CD4-positive, alpha-beta T cell (primary cell): ENCODE measurements at regions not wholly inside any gene's neighbourhood (a gene's known extent, or its start where the extent isn't known, plus 50 kb on each side); places are given as distances from the start of the nearest gene placed in this dataset.
"Not testable (repeated sequence)": the region's sequence is repeated elsewhere in the genome, so short reads cannot be mapped to it uniquely, and the experiment has no call there.

Experiments used
- ATAC-seq: fragments of 200-7000 bp; cut with Tn5 transposase; one replicate; pipeline ENCODE4 v1.10.0; 2022; ENCODE audit warnings: mild to moderate bottlenecking; ENCODE audit not compliant: poor library complexity
- CTCF ChIA-PET: fragments of 350-600 bp; sonication (Branson Sonifier 250); formaldehyde crosslinking; loops from one replicate; lab custom pipeline; 2021; ENCODE audit warnings: antibody characterized with exemption, inconsistent platforms; lab: Charles Lee
- POLR2A ChIA-PET: fragments of 350-600 bp; sonication (Branson Sonifier 250); formaldehyde crosslinking; loops from one replicate; lab custom pipeline; 2021; ENCODE audit warnings: antibody characterized with exemption, inconsistent platforms; lab: Charles Lee
- DNase-seq, 14 experiments: peaks; one replicate each; pipeline ENCODE4 v3.0.0-alpha.2; 2013 to 2020; ENCODE audit warnings: mixed read lengths in 2 of 14
- H3K27ac ChIP-seq, 2 donors: one replicate each; pipeline versions ENCODE4 v1.5.1 to v1.7.0; 2013; ENCODE audit warnings: low read length in 2 of 2, low read depth in 1 of 2, mild to moderate bottlenecking in 1 of 2
- H3K27me3 ChIP-seq, 2 experiments: 1 replicate in 1 of 2; 2 replicates in 1 of 2; pipeline versions ENCODE4 v1.6.1 to v1.7.0; 2013; ENCODE audit warnings: low read length in 2 of 2, control low read depth in 1 of 2, mild to moderate bottlenecking in 1 of 2, moderate library complexity in 1 of 2; ENCODE audit not compliant: insufficient read depth in 2 of 2, control insufficient read depth in 1 of 2
- H3K36me3 ChIP-seq: one replicate; pipeline ENCODE4 v1.6.1; 2013; ENCODE audit warnings: low read length, control low read depth; ENCODE audit not compliant: insufficient read depth
- H3K4me1 ChIP-seq: one replicate; pipeline ENCODE4 v1.6.1; 2013; ENCODE audit warnings: low read length, control low read depth; ENCODE audit not compliant: insufficient read depth
- H3K4me3 ChIP-seq: one replicate; pipeline ENCODE4 v1.5.1; 2013; ENCODE audit warnings: mild to moderate bottlenecking, low read length, moderate library complexity
- H3K9me3 ChIP-seq, 2 experiments: 1 replicate in 1 of 2; 2 replicates in 1 of 2; pipeline versions ENCODE4 v1.6.1 to v1.7.0; 2013; ENCODE audit warnings: low read length in 2 of 2, mild to moderate bottlenecking in 2 of 2, control low read depth in 1 of 2, moderate library complexity in 1 of 2; ENCODE audit not compliant: control insufficient read depth in 1 of 2, insufficient read depth in 1 of 2
- H3K27ac Mint-ChIP-seq: one replicate; pipeline ENCODE4 v1.8.0; 2020; ENCODE audit warnings: mixed read lengths
- H3K27me3 Mint-ChIP-seq: one replicate; pipeline ENCODE4 v1.8.0; 2021; ENCODE audit warnings: mixed read lengths
- H3K36me3 Mint-ChIP-seq: one replicate; pipeline ENCODE4 v1.8.0; 2021; ENCODE audit warnings: low read depth, mixed read lengths
- H3K4me1 Mint-ChIP-seq: one replicate; pipeline ENCODE4 v1.8.0; 2021; ENCODE audit warnings: low read depth, mixed read lengths
- H3K4me3 Mint-ChIP-seq: one replicate; pipeline ENCODE4 v1.8.0; 2020; ENCODE audit warnings: mild to moderate bottlenecking, mixed read lengths
- H3K9me3 Mint-ChIP-seq: one replicate; pipeline ENCODE4 v1.8.0; 2020; ENCODE audit warnings: mixed read lengths
- intact Hi-C, 2 experiments: fragments of 100-400 bp; cut with DNase I in 1 of 2; cut with micrococcal nuclease in 1 of 2; formaldehyde crosslinking; loops; one replicate each; pipeline versions ENCODE4 v1.15.1 to v1.9.0; 2023 to 2025; cut with DNase I, micrococcal nuclease
- TF ChIP-seq, protein P1 (sequence below): fragments of 200-600 bp; IDR thresholded peaks from one replicate; pipeline ENCODE4 v1.8.0; 2022; ENCODE audit warnings: antibody characterized with exemption, mild to moderate bottlenecking

DNA sequence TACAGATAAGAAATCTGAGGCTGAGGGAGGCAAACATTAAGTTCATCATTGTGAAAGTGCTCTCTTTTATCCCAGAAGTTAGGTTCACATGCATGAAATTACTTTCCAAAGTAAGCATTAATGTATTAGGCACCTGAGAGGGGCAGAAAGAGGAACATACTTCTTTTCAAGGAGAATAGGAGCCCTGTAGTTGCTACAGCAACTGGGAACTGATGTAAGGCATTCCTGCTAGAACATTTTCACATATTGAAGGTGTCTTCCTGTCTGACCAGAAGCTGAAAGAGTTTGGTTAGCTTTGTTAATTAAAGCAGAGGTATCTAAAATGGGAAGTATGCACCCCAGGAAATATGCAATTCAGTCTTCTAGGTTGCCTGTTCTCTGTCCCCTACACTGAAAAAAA lies 65.5 kb upstream of the ZBTB20 start:
- Mint-ChIP-seq H3K9me3 (no peaks in the 10 kb centered on the region), H3K36me3 (no peaks in the 10 kb centered on the region), H3K4me3 (no peak overlapping the region), H3K27ac (no peak overlapping the region), H3K4me1 (no peaks in the 10 kb centered on the region), H3K27me3 (no peaks in the 10 kb centered on the region)
- Histone ChIP-seq H3K27ac (no peak overlapping the region), H3K27me3 (no peaks in the 10 kb centered on the region), H3K9me3 (no peaks in the 10 kb centered on the region), H3K4me1 (no peaks in the 10 kb centered on the region), H3K36me3 (no peaks in the 10 kb centered on the region), H3K4me3 (no peak overlapping the region)
- DNase-seq: no peak
- ChIA-PET CTCF (interaction anchor here (1.1 kb wide), 1 partner anchor 10 kb away, joined by 3 read pairs; no protein-coding TSS in a partner anchor), POLR2A (no interaction called here)
- intact Hi-C loops: loop anchor here in 1 of 2 experiments (10.0 kb wide), 1 partner anchor 602 kb away; no protein-coding TSS in a partner anchor
- ATAC-seq: no peak
- TF ChIP-seq, protein P1, sequence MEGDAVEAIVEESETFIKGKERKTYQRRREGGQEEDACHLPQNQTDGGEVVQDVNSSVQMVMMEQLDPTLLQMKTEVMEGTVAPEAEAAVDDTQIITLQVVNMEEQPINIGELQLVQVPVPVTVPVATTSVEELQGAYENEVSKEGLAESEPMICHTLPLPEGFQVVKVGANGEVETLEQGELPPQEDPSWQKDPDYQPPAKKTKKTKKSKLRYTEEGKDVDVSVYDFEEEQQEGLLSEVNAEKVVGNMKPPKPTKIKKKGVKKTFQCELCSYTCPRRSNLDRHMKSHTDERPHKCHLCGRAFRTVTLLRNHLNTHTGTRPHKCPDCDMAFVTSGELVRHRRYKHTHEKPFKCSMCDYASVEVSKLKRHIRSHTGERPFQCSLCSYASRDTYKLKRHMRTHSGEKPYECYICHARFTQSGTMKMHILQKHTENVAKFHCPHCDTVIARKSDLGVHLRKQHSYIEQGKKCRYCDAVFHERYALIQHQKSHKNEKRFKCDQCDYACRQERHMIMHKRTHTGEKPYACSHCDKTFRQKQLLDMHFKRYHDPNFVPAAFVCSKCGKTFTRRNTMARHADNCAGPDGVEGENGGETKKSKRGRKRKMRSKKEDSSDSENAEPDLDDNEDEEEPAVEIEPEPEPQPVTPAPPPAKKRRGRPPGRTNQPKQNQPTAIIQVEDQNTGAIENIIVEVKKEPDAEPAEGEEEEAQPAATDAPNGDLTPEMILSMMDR: no peak

DNA sequence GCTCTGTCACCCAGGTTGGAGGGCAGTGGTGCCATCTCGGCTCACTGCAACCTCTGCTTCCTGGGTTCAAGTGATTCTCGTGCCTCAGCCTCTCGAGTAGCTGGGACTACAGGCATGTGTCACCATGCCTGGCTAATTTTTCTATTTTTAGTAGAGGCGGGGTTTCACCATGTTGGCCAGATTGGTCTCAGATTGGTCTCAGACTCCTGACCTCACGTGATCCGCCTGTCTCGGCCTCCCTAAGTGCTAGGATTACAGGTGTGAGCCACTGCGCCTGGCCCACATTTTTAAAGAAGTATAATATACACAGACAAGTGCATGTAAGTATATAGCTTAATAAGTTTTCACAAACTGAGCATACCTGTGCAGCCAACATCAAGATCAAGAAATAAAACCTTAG lies 66.0 kb upstream of the ZBTB20 start:
- H3K27me3 Mint-ChIP-seq, H3K27ac Mint-ChIP-seq, H3K9me3 Mint-ChIP-seq, H3K36me3 Mint-ChIP-seq, H3K27ac ChIP-seq, H3K4me3 ChIP-seq, H3K36me3 ChIP-seq, H3K4me3 Mint-ChIP-seq, H3K9me3 ChIP-seq, DNase-seq, ATAC-seq, POLR2A ChIA-PET, H3K4me1 ChIP-seq, H3K4me1 Mint-ChIP-seq, H3K27me3 ChIP-seq: not testable (repeated sequence)
- CTCF ChIA-PET: interaction anchor here (1.1 kb wide), 1 partner anchor 10 kb away, joined by 3 read pairs; no protein-coding TSS in a partner anchor
- intact Hi-C loops: loop anchor here in 1 of 2 experiments (10.0 kb wide), 1 partner anchor 602 kb away; no protein-coding TSS in a partner anchor

DNA sequence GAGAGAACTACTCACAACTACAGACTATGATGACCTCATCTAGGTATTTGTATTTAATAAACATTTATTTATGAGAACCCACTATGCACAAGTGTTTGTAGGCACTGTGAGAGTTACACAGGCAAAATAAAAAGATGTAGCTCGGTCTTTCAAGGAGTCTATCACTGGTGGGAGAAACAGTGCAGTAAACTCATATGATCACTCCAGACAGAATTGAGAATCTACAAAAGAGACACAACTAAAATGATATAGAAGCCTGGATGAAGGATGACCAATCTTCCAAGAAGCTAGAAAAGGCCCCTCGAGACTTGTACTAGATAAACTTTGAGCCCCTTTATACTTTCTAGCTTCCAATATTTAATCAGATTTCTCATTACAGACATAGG lies 70.2 kb upstream of the ZBTB20 start:
- intact Hi-C loops: loop anchor here in 1 of 2 experiments (2.0 to 10.0 kb wide), 2 partner anchors 476 to 598 kb away; no protein-coding TSS in a partner anchor
- no peaks in the 10 kb centered on the region for H3K9me3 Mint-ChIP-seq
- no peaks in the 10 kb centered on the region for H3K4me1 Mint-ChIP-seq
- no peak for ATAC-seq
- ChIA-PET CTCF (interaction anchor here (1.0 kb wide), 1 partner anchor 11 kb away, joined by 4 read pairs; no protein-coding TSS in a partner anchor), POLR2A (no interaction called here)
- Histone ChIP-seq H3K36me3 (no peaks in the 10 kb centered on the region), H3K4me3 (no peak overlapping the region), H3K27ac (no peak overlapping the region), H3K9me3 (no peaks in the 10 kb centered on the region), H3K4me1 (no peaks in the 10 kb centered on the region), H3K27me3 (no peaks in the 10 kb centered on the region)
- TF ChIP-seq, protein P1: no peak
- DNase-seq: no peak
- H3K4me3 Mint-ChIP-seq: no peak overlapping the region
- H3K27ac Mint-ChIP-seq: no peak overlapping the region
- no peaks in the 10 kb centered on the region for H3K27me3 Mint-ChIP-seq
- H3K36me3 Mint-ChIP-seq: no peaks in the 10 kb centered on the region
